Vagina (tissue), 2 donors: ENCODE measurements at regions not wholly inside any gene's neighbourhood (a gene's known extent, or its start where the extent isn't known, plus 50 kb on each side); places are given as distances from the start of the nearest gene placed in this dataset.

Experiments used
- DNase-seq, 2 donors: peaks; one replicate each; pipeline ENCODE4 v3.0.0-alpha.2; 2017; ENCODE audit errors: extremely low spot score in 2 of 2
- H3K27ac ChIP-seq: fragments of 200-600 bp; sonication (generic); one replicate; pipeline ENCODE4 v1.5.1; 2019
- H3K27me3 ChIP-seq: fragments of 200-600 bp; sonication (generic); one replicate; pipeline ENCODE4 v1.5.1; 2019
- H3K36me3 ChIP-seq, 2 donors: fragments of 200-600 bp; sonication (generic); one replicate each; pipeline ENCODE4 v1.5.1; 2017 to 2019
- H3K4me1 ChIP-seq: fragments of 200-600 bp; sonication (generic); one replicate; pipeline ENCODE4 v1.5.1; 2019
- H3K4me3 ChIP-seq, 2 donors: fragments of 200-600 bp; sonication (generic); 1 replicate in 1 of 2; 2 replicates in 1 of 2; pipeline ENCODE4 v1.5.1; 2016 to 2019
- H3K9me3 ChIP-seq: fragments of 200-600 bp; sonication (generic); one replicate; pipeline ENCODE4 v1.5.1; 2019
- CTCF ChIP-seq, 3 experiments: fragments of 450-650 bp in 2 of 3; fragments of 200-600 bp in 1 of 3; sonication (generic) in 1 of 3; IDR thresholded peaks; one replicate each; pipeline ENCODE4 v1.5.1; 2017 to 2019; ENCODE audit warnings: antibody characterized with exemption in 3 of 3, mild to moderate bottlenecking in 2 of 3, moderate library complexity in 2 of 3
- POLR2A ChIP-seq, 2 donors: fragments of 450-650 bp; IDR thresholded peaks; one replicate each; pipeline ENCODE4 v1.6.1; 2017; ENCODE audit warnings: antibody characterized with exemption in 2 of 2, mild to moderate bottlenecking in 2 of 2, moderate library complexity in 2 of 2
- POLR2AphosphoS5 ChIP-seq, 2 donors: sonication (generic); formaldehyde crosslinking; IDR thresholded peaks; one replicate each; pipeline ENCODE4 v1.9.0; 2017; ENCODE audit warnings: antibody characterized with exemption in 2 of 2, mild to moderate bottlenecking in 2 of 2, low read depth in 1 of 2; ENCODE audit not compliant: insufficient read depth in 1 of 2
- intact Hi-C: fragments of 100-400 bp; cut with DNase I; formaldehyde crosslinking; loops from one replicate; pipeline ENCODE4 v1.15.1; 2023

DNA sequence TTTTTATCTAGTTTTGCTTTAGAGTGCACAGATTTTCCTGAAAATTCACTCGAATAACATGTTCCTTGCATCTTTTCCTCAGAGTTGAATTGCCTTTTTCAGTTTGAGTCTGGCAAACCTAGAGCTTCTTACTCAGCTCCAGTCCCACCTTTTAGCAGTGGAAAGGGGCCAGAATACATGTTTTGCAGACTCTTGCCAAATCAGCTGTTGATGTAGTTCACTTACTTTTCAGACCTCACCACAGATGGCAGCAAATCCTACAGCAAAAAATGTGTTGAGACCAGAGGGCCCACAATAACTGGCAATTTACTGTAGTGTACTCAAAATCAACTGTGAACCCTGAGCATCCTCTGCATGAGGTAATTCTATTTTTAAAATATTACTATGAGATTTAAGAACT lies 545.2 kb upstream of the ACO1 start:
- H3K4me1 ChIP-seq, result no peaks in the 10 kb centered on the region
- DNase-seq, result no peak
- no peak for TF ChIP-seq CTCF (IDR thresholded peaks at IDR 0.05)
- TF ChIP-seq POLR2A (IDR thresholded peaks at IDR 0.05), result no peak
- no peak for TF ChIP-seq POLR2AphosphoS5 (IDR thresholded peaks at IDR 0.05; ENCODE audit: insufficient read depth in 1 of 2, low read depth in 1 of 2)
- no peaks in the 10 kb centered on the region for H3K27me3 ChIP-seq
- no peaks in the 10 kb centered on the region for H3K36me3 ChIP-seq
- H3K9me3 ChIP-seq, result no peaks in the 10 kb centered on the region
- intact Hi-C loops, result no loop called here
- no peak overlapping the region for H3K27ac ChIP-seq
- no peak overlapping the region for H3K4me3 ChIP-seq

DNA sequence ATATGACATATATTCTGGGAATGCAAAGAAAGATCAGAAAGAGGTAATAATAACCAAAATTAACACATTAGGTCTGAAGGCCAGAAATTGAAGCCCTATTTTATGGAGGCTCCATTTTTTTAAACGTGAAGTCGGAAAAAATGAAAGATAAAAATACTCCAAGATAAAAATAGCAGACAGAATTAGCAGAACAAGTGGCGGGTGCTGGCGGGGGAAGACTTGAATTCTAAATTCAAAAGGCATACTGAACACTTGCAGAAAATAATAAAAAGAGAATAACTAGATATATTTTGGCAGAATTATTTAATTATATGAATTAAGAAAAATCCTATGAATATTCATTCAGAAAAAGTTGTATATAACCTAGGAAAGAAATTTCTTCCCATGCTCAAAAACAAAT lies 543.7 kb upstream of the ACO1 start:
- DNase-seq, result no peak
- Histone ChIP-seq H3K4me3 (no peak overlapping the region), H3K27ac (no peak overlapping the region), H3K9me3 (no peaks in the 10 kb centered on the region), H3K27me3 (no peaks in the 10 kb centered on the region), H3K36me3 (no peaks in the 10 kb centered on the region), H3K4me1 (no peaks in the 10 kb centered on the region)
- TF ChIP-seq POLR2AphosphoS5 (IDR thresholded peaks at IDR 0.05; ENCODE audit: insufficient read depth in 1 of 2, low read depth in 1 of 2), result no peak
- TF ChIP-seq CTCF (IDR thresholded peaks at IDR 0.05), result no peak
- TF ChIP-seq POLR2A (IDR thresholded peaks at IDR 0.05), result no peak
- intact Hi-C loops, result no loop called here

GRCh38 chr9:31847963-31848362 lies 536.5 kb upstream of the ACO1 start:
- no peak for TF ChIP-seq POLR2AphosphoS5 (IDR thresholded peaks at IDR 0.05; ENCODE audit: insufficient read depth in 1 of 2, low read depth in 1 of 2)
- H3K27ac ChIP-seq, result no peak overlapping the region
- H3K36me3 ChIP-seq, result no peaks in the 10 kb centered on the region
- no peaks in the 10 kb centered on the region for H3K27me3 ChIP-seq
- no peak for DNase-seq
- H3K4me1 ChIP-seq, result no peaks in the 10 kb centered on the region
- H3K9me3 ChIP-seq, result no peaks in the 10 kb centered on the region
- intact Hi-C loops, result no loop called here
- H3K4me3 ChIP-seq, result no peak overlapping the region

DNA sequence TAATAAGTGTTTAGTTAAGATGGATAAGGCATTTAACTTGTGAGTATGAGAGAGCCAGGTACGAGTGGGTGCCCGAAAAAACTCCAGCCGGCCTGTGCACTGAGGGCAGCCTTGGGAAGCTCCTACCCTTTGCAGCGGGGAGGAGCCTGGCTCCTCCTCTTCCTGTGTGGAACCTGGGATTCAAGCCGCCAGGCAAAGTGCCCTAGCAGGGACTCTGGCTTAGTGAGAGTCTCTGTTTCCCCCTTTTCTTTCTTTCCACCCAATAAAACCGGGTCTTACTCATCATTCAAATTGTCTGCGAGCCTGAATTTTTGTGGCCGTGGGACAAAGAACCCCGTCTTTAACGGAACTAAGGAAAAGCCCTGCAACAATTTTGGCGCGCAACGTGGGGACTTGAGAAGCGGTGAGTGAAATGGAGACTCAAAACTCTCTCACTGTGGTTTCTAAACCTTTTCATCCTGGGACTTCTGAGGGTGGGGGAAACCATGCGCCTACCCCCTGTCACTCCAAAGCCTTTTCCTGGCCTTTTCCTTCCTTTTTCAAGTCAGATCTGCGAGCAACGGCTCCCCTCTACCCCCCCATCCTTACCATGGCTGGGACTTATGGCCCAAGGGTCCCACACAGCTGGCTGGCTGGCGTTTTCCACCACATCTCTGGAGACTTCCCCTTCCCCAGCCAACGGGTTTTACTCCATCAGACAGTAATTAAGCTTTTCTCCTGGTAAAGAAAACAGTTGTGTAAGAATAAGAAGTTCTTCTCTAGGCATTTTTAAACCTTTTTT lies 535.7 kb upstream of the ACO1 start:
- no peaks in the 10 kb centered on the region for H3K27me3 ChIP-seq
- intact Hi-C loops, result no loop called here
- H3K4me3 ChIP-seq, result no peak overlapping the region
- TF ChIP-seq POLR2A (IDR thresholded peaks at IDR 0.05), result no peak
- TF ChIP-seq POLR2AphosphoS5 (IDR thresholded peaks at IDR 0.05; ENCODE audit: insufficient read depth in 1 of 2, low read depth in 1 of 2), result no peak
- TF ChIP-seq CTCF (IDR thresholded peaks at IDR 0.05), result no peak
- no peaks in the 10 kb centered on the region for H3K4me1 ChIP-seq
- H3K9me3 ChIP-seq, result no peaks in the 10 kb centered on the region
- H3K27ac ChIP-seq, result no peak overlapping the region
- no peaks in the 10 kb centered on the region for H3K36me3 ChIP-seq
- no peak for DNase-seq

DNA sequence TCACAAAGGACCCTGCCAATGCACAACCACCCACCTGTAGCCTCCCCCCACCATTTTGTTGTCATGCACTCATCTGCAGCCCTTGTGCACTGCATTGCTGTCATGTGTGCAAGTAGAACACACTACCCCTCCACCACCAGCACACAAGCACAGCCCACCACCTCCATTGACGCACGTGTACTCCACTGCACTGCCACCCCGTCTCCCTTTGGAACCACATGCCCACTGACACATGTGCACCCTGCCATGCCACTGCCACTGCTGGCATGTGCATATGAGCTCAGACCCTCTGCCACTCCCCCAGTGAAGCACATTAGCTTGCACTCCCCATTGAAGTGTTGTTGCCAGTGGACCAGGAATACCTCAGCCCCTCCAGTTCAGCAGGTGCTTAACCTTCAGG lies 530.3 kb upstream of the ACO1 start:
- Histone ChIP-seq H3K9me3 (no peaks in the 10 kb centered on the region), H3K27ac (no peak overlapping the region), H3K4me1 (no peaks in the 10 kb centered on the region), H3K27me3 (no peaks in the 10 kb centered on the region), H3K4me3 (no peak overlapping the region), H3K36me3 (no peaks in the 10 kb centered on the region)
- DNase-seq, result no peak
- intact Hi-C loops, result no loop called here
- TF ChIP-seq POLR2AphosphoS5 (IDR thresholded peaks at IDR 0.05; ENCODE audit: insufficient read depth in 1 of 2, low read depth in 1 of 2) (no peak), CTCF (IDR thresholded peaks at IDR 0.05) (no peak), POLR2A (IDR thresholded peaks at IDR 0.05) (no peak)
